ENCODE measurements at regions not wholly inside any gene's neighbourhood (a gene's known extent, or its start where the extent isn't known, plus 50 kb on each side); places are given as distances from the start of the nearest gene placed in this dataset.

- Histone ChIP-seq H3K9ac (ENCODE audit: control insufficient read depth, extremely low read depth, insufficient read depth, low read length) (no peak overlapping the region), H3K4me1 (ENCODE audit: control insufficient read depth, extremely low read depth, insufficient read depth, low read length) (peaks cover 5% of the 10 kb centered on the region), H3K9me3 (ENCODE audit: control insufficient read depth, low read depth, low read length) (no peaks in the 10 kb centered on the region), H3K36me3 (ENCODE audit: control insufficient read depth in 2 of 2, extremely low read depth in 1 of 2, insufficient read depth in 2 of 2, low read length in 2 of 2) (peaks cover 0 to 2% of the 10 kb centered on the region in 2 experiments), H4K20me1 (ENCODE audit: control insufficient read depth, extremely low read depth, insufficient read depth, low read length) (no peaks in the 10 kb centered on the region), H3K79me2 (ENCODE audit: control insufficient read depth, insufficient read depth, low read length) (no peaks in the 10 kb centered on the region), H3K27me3 (ENCODE audit: control insufficient read depth, extremely low read depth, insufficient read depth, low read length) (no peaks in the 10 kb centered on the region), H2AFZ (ENCODE audit: control insufficient read depth, low read length) (no peak overlapping the region), H3K4me2 (ENCODE audit: control insufficient read depth, extremely low read depth, insufficient read depth, low read depth, low read length) (no peak overlapping the region), H3K4me3 (ENCODE audit: control insufficient read depth in 2 of 3, extremely low read depth in 1 of 3, insufficient read depth in 2 of 3, low read depth in 1 of 3, low read length in 3 of 3) (no peak overlapping the region), H3K9me1 (ENCODE audit: control insufficient read depth, extremely low read depth, insufficient read depth, low read length) (no peaks in the 10 kb centered on the region), H3K27ac (ENCODE audit: control insufficient read depth, insufficient read depth, low read length) (no peak overlapping the region)
- TF ChIP-seq EZH2 (IDR thresholded peaks at IDR 0.05; ENCODE audit: low read length) (no peak), CTCF (optimal IDR thresholded peaks at IDR 0.05 in 1 of 3, IDR thresholded peaks at IDR 0.05 in 1 of 3, conservative IDR thresholded peaks at IDR 0.05 in 1 of 3; ENCODE audit: extremely low read depth in 1 of 3, insufficient read depth in 2 of 3, low read length in 3 of 3) (no peak)
- DNase-seq (ENCODE audit: low read depth, low spot score) (no peak), FAIRE-seq (no peak)
- dilution Hi-C loops (cut with MboI; ENCODE audit: extremely low pct_ligation_motif_present, low sequenced_read_pairs): no loop called here
These were observed 262.2 kb downstream of the MRTFB start for GRCh38 chr16:14333361-14333760.

- H3K27ac ChIP-seq (ENCODE audit: control insufficient read depth, insufficient read depth, low read length): no peak overlapping the region
- H3K9ac ChIP-seq (ENCODE audit: control insufficient read depth, extremely low read depth, insufficient read depth, low read length): no peak overlapping the region
- H3K9me3 ChIP-seq (ENCODE audit: control insufficient read depth, low read depth, low read length): no peaks in the 10 kb centered on the region
- DNase-seq (ENCODE audit: low read depth, low spot score): no peak
- no peak overlapping the region for H2AFZ ChIP-seq (ENCODE audit: control insufficient read depth, low read length)
- peaks cover 5 to 12% of the 10 kb centered on the region in 2 experiments for H3K36me3 ChIP-seq (ENCODE audit: control insufficient read depth in 2 of 2, extremely low read depth in 1 of 2, insufficient read depth in 2 of 2, low read length in 2 of 2)
- peaks cover 1% of the 10 kb centered on the region for H3K79me2 ChIP-seq (ENCODE audit: control insufficient read depth, insufficient read depth, low read length)
- no peak for FAIRE-seq
- dilution Hi-C loops (cut with MboI; ENCODE audit: extremely low pct_ligation_motif_present, low sequenced_read_pairs): no loop called here
- H3K4me3 ChIP-seq (ENCODE audit: control insufficient read depth in 2 of 3, extremely low read depth in 1 of 3, insufficient read depth in 2 of 3, low read depth in 1 of 3, low read length in 3 of 3): no peak overlapping the region
- no peak for TF ChIP-seq EZH2 (IDR thresholded peaks at IDR 0.05; ENCODE audit: low read length)
- TF ChIP-seq CTCF (optimal IDR thresholded peaks at IDR 0.05 in 1 of 3, IDR thresholded peaks at IDR 0.05 in 1 of 3, conservative IDR thresholded peaks at IDR 0.05 in 1 of 3; ENCODE audit: extremely low read depth in 1 of 3, insufficient read depth in 2 of 3, low read length in 3 of 3): no peak
- H3K27me3 ChIP-seq (ENCODE audit: control insufficient read depth, extremely low read depth, insufficient read depth, low read length): no peaks in the 10 kb centered on the region
- H4K20me1 ChIP-seq (ENCODE audit: control insufficient read depth, extremely low read depth, insufficient read depth, low read length): no peaks in the 10 kb centered on the region
- no peaks in the 10 kb centered on the region for H3K9me1 ChIP-seq (ENCODE audit: control insufficient read depth, extremely low read depth, insufficient read depth, low read length)
- H3K4me2 ChIP-seq (ENCODE audit: control insufficient read depth, extremely low read depth, insufficient read depth, low read depth, low read length): no peak overlapping the region
- peaks cover 5% of the 10 kb centered on the region for H3K4me1 ChIP-seq (ENCODE audit: control insufficient read depth, extremely low read depth, insufficient read depth, low read length)
These were observed 259.9 kb downstream of the MRTFB start for GRCh38 chr16:14331020-14331419.
